ENCODE measurements at regions not wholly inside any gene's neighbourhood (a gene's known extent, or its start where the extent isn't known, plus 50 kb on each side); places are given as distances from the start of the nearest gene placed in this dataset.

GRCh38 chr15:77764095-77764494, 131.4 kb upstream of the LINGO1 start:
- DNase-seq (ENCODE audit: low spot score) = no peak

GRCh38 chr15:77762747-77763355, 130.1 kb upstream of the LINGO1 start:
- no peak for DNase-seq (ENCODE audit: low spot score)

- no peak for DNase-seq (ENCODE audit: low spot score)
Observed at GRCh38 chr15:77759896-77760592, 127.3 kb upstream of the LINGO1 start.

GRCh38 chr15:77753939-77754338, 121.2 kb upstream of the LINGO1 start:
- no peak for DNase-seq (ENCODE audit: low spot score)

GRCh38 chr15:77753281-77753873, 120.7 kb upstream of the LINGO1 start:
- peak; percentile 43 for DNase-seq (ENCODE audit: low spot score)

GRCh38 chr15:77749998-77750540, 117.4 kb upstream of the LINGO1 start:
- DNase-seq (ENCODE audit: low spot score) = no peak

- no peak for DNase-seq (ENCODE audit: low spot score)
Observed at GRCh38 chr15:77749236-77749997, 116.7 kb upstream of the LINGO1 start.

GRCh38 chr15:77748078-77749064, 115.7 kb upstream of the LINGO1 start:
- DNase-seq (ENCODE audit: low spot score) = no peak

- DNase-seq (ENCODE audit: low spot score) = no peak
Observed at GRCh38 chr15:77747175-77748077, 114.7 kb upstream of the LINGO1 start.

GRCh38 chr15:77746254-77747174, 113.8 kb upstream of the LINGO1 start:
- no peak for DNase-seq (ENCODE audit: low spot score)

GRCh38 chr15:77744398-77744797, 111.7 kb upstream of the LINGO1 start:
- DNase-seq (ENCODE audit: low spot score) = no peak

- DNase-seq (ENCODE audit: low spot score) = no peak
Observed at GRCh38 chr15:77742570-77742969, 109.9 kb upstream of the LINGO1 start.

GRCh38 chr15:77742127-77742526, 109.4 kb upstream of the LINGO1 start:
- DNase-seq (ENCODE audit: low spot score) = no peak

GRCh38 chr15:77741106-77741505, 108.4 kb upstream of the LINGO1 start:
- no peak for DNase-seq (ENCODE audit: low spot score)

- DNase-seq (ENCODE audit: low spot score) = no peak
Observed at GRCh38 chr15:77739591-77740378, 107.1 kb upstream of the LINGO1 start.

GRCh38 chr15:77738441-77739302, 106.0 kb upstream of the LINGO1 start:
- no peak for DNase-seq (ENCODE audit: low spot score)

- no peak for DNase-seq (ENCODE audit: low spot score)
Observed at GRCh38 chr15:77738038-77738370, 105.3 kb upstream of the LINGO1 start.

Data from AG08395 (cell line).